ENCODE measurements at regions not wholly inside any gene's neighbourhood (a gene's known extent, or its start where the extent isn't known, plus 50 kb on each side); places are given as distances from the start of the nearest gene placed in this dataset.

GRCh38 chr12:131371401-131372170, 339.3 kb upstream of the SFSWAP start (continued):
- TF ChIP-seq ATF2 (IDR thresholded peaks at IDR 0.05; ENCODE audit: low read length) (no peak), SUZ12 (IDR thresholded peaks at IDR 0.05; ENCODE audit: low read length) (no peak), SP2 (IDR thresholded peaks at IDR 0.05; ENCODE audit: low read length) (no peak), BCL11A (IDR thresholded peaks at IDR 0.05; ENCODE audit: low read depth in 2 of 2, low read length in 2 of 2) (no peak), TAF1 (IDR thresholded peaks at IDR 0.05; ENCODE audit: low read depth, low read length) (no peak), SRF (IDR thresholded peaks at IDR 0.05; ENCODE audit: low read depth, low read length) (no peak), JUN (IDR thresholded peaks at IDR 0.05; ENCODE audit: low read depth, low read length) (no peak)

All from H1 (cell line).